ENCODE measurements at regions not wholly inside any gene's neighbourhood (a gene's known extent, or its start where the extent isn't known, plus 50 kb on each side); places are given as distances from the start of the nearest gene placed in this dataset.
"Not testable (repeated sequence)": the region's sequence is repeated elsewhere in the genome, so short reads cannot be mapped to it uniquely, and the experiment has no call there.

- H3K4me3 ChIP-seq (ENCODE audit: insufficient read depth, low read depth, low read length); H3K9me3 ChIP-seq (ENCODE audit: control insufficient read depth, low read length); H3K36me3 ChIP-seq (ENCODE audit: control insufficient read depth, insufficient read depth, low read length); H3K27ac ChIP-seq (ENCODE audit: insufficient read depth, low read depth, low read length, poor library complexity, severe bottlenecking); H3K4me1 ChIP-seq (ENCODE audit: control insufficient read depth, insufficient read depth, low read length): not testable (repeated sequence)
- 78 to 83% methylated on average over 3 of the region's 3 CpGs for WGBS, 2 experiments
- H3K27me3 ChIP-seq (ENCODE audit: control insufficient read depth, insufficient read depth, low read length, poor library complexity, severe bottlenecking), result peaks cover 29% of the 10 kb centered on the region
Observed at GRCh38 chr4:60487118-60487761, 712.9 kb upstream of the ADGRL3 start.

GRCh38 chr4:60500810-60501209 is 699.3 kb upstream of the ADGRL3 start:
- 83 to 91% methylated on average over 1 of the region's 1 CpG for WGBS, 2 experiments
- H3K27me3 ChIP-seq (ENCODE audit: control insufficient read depth, insufficient read depth, low read length, poor library complexity, severe bottlenecking), result no peaks in the 10 kb centered on the region
- H3K4me1 ChIP-seq (ENCODE audit: control insufficient read depth, insufficient read depth, low read length), result no peaks in the 10 kb centered on the region
- H3K27ac ChIP-seq (ENCODE audit: insufficient read depth, low read depth, low read length, poor library complexity, severe bottlenecking), result no peak overlapping the region
- no peak overlapping the region for H3K4me3 ChIP-seq (ENCODE audit: insufficient read depth, low read depth, low read length)
- H3K9me3 ChIP-seq (ENCODE audit: control insufficient read depth, low read length), result no peaks in the 10 kb centered on the region
- H3K36me3 ChIP-seq (ENCODE audit: control insufficient read depth, insufficient read depth, low read length), result no peaks in the 10 kb centered on the region

- Histone ChIP-seq H3K27me3 (ENCODE audit: control insufficient read depth, insufficient read depth, low read length, poor library complexity, severe bottlenecking) (no peaks in the 10 kb centered on the region), H3K4me1 (ENCODE audit: control insufficient read depth, insufficient read depth, low read length) (no peaks in the 10 kb centered on the region), H3K9me3 (ENCODE audit: control insufficient read depth, low read length) (no peaks in the 10 kb centered on the region), H3K27ac (ENCODE audit: insufficient read depth, low read depth, low read length, poor library complexity, severe bottlenecking) (no peak overlapping the region), H3K4me3 (ENCODE audit: insufficient read depth, low read depth, low read length) (no peak overlapping the region), H3K36me3 (ENCODE audit: control insufficient read depth, insufficient read depth, low read length) (no peaks in the 10 kb centered on the region)
Observed at GRCh38 chr4:60502733-60503132, 697.4 kb upstream of the ADGRL3 start.

GRCh38 chr4:60506061-60506460 is 694.1 kb upstream of the ADGRL3 start:
- H3K4me1 ChIP-seq (ENCODE audit: control insufficient read depth, insufficient read depth, low read length), result no peaks in the 10 kb centered on the region
- H3K4me3 ChIP-seq (ENCODE audit: insufficient read depth, low read depth, low read length), result no peak overlapping the region
- no peaks in the 10 kb centered on the region for H3K36me3 ChIP-seq (ENCODE audit: control insufficient read depth, insufficient read depth, low read length)
- no peaks in the 10 kb centered on the region for H3K9me3 ChIP-seq (ENCODE audit: control insufficient read depth, low read length)
- no peak overlapping the region for H3K27ac ChIP-seq (ENCODE audit: insufficient read depth, low read depth, low read length, poor library complexity, severe bottlenecking)
- 86 to 92% methylated on average over 1 of the region's 1 CpG for WGBS, 2 experiments
- H3K27me3 ChIP-seq (ENCODE audit: control insufficient read depth, insufficient read depth, low read length, poor library complexity, severe bottlenecking), result no peaks in the 10 kb centered on the region

- WGBS, 2 experiments, result 79 to 95% methylated on average over 3 of the region's 3 CpGs
- no peaks in the 10 kb centered on the region for H3K27me3 ChIP-seq (ENCODE audit: control insufficient read depth, insufficient read depth, low read length, poor library complexity, severe bottlenecking)
- H3K9me3 ChIP-seq (ENCODE audit: control insufficient read depth, low read length), result no peaks in the 10 kb centered on the region
- H3K4me3 ChIP-seq (ENCODE audit: insufficient read depth, low read depth, low read length), result no peak overlapping the region
- H3K36me3 ChIP-seq (ENCODE audit: control insufficient read depth, insufficient read depth, low read length), result no peaks in the 10 kb centered on the region
- H3K4me1 ChIP-seq (ENCODE audit: control insufficient read depth, insufficient read depth, low read length), result no peaks in the 10 kb centered on the region
- no peak overlapping the region for H3K27ac ChIP-seq (ENCODE audit: insufficient read depth, low read depth, low read length, poor library complexity, severe bottlenecking)
Observed at GRCh38 chr4:60522265-60522664, 677.9 kb upstream of the ADGRL3 start.

GRCh38 chr4:60531776-60532379 is 668.2 kb upstream of the ADGRL3 start:
- 86 to 94% methylated on average over 1 to 2 of the region's 4 CpGs for WGBS, 2 experiments
- no peak overlapping the region for H3K27ac ChIP-seq (ENCODE audit: insufficient read depth, low read depth, low read length, poor library complexity, severe bottlenecking)
- H3K36me3 ChIP-seq (ENCODE audit: control insufficient read depth, insufficient read depth, low read length), result no peaks in the 10 kb centered on the region
- no peaks in the 10 kb centered on the region for H3K27me3 ChIP-seq (ENCODE audit: control insufficient read depth, insufficient read depth, low read length, poor library complexity, severe bottlenecking)
- H3K9me3 ChIP-seq (ENCODE audit: control insufficient read depth, low read length), result no peaks in the 10 kb centered on the region
- no peak overlapping the region for H3K4me3 ChIP-seq (ENCODE audit: insufficient read depth, low read depth, low read length)
- H3K4me1 ChIP-seq (ENCODE audit: control insufficient read depth, insufficient read depth, low read length), result no peaks in the 10 kb centered on the region

- H3K4me1 ChIP-seq (ENCODE audit: control insufficient read depth, insufficient read depth, low read length), result no peaks in the 10 kb centered on the region
- H3K27me3 ChIP-seq (ENCODE audit: control insufficient read depth, insufficient read depth, low read length, poor library complexity, severe bottlenecking), result no peaks in the 10 kb centered on the region
- no peak overlapping the region for H3K4me3 ChIP-seq (ENCODE audit: insufficient read depth, low read depth, low read length)
- WGBS, 2 experiments, result 86 to 92% methylated on average over 2 of the region's 3 CpGs
- H3K9me3 ChIP-seq (ENCODE audit: control insufficient read depth, low read length), result no peaks in the 10 kb centered on the region
- no peak overlapping the region for H3K27ac ChIP-seq (ENCODE audit: insufficient read depth, low read depth, low read length, poor library complexity, severe bottlenecking)
- no peaks in the 10 kb centered on the region for H3K36me3 ChIP-seq (ENCODE audit: control insufficient read depth, insufficient read depth, low read length)
Observed at GRCh38 chr4:60544981-60545380, 655.1 kb upstream of the ADGRL3 start.

GRCh38 chr4:60562334-60562733 is 637.8 kb upstream of the ADGRL3 start:
- no peaks in the 10 kb centered on the region for H3K27me3 ChIP-seq (ENCODE audit: control insufficient read depth, insufficient read depth, low read length, poor library complexity, severe bottlenecking)
- H3K4me1 ChIP-seq (ENCODE audit: control insufficient read depth, insufficient read depth, low read length), result no peaks in the 10 kb centered on the region
- no peaks in the 10 kb centered on the region for H3K36me3 ChIP-seq (ENCODE audit: control insufficient read depth, insufficient read depth, low read length)
- H3K27ac ChIP-seq (ENCODE audit: insufficient read depth, low read depth, low read length, poor library complexity, severe bottlenecking), result no peak overlapping the region
- no peaks in the 10 kb centered on the region for H3K9me3 ChIP-seq (ENCODE audit: control insufficient read depth, low read length)
- no peak overlapping the region for H3K4me3 ChIP-seq (ENCODE audit: insufficient read depth, low read depth, low read length)
- 62% methylated on average over 1 of the region's 2 CpGs; no CpG with 5 or more reads in 1 of the 2 experiments for WGBS, 2 experiments

GRCh38 chr4:60565558-60565957 is 634.6 kb upstream of the ADGRL3 start:
- H3K4me3 ChIP-seq (ENCODE audit: insufficient read depth, low read depth, low read length), result no peak overlapping the region
- no peaks in the 10 kb centered on the region for H3K4me1 ChIP-seq (ENCODE audit: control insufficient read depth, insufficient read depth, low read length)
- no peaks in the 10 kb centered on the region for H3K27me3 ChIP-seq (ENCODE audit: control insufficient read depth, insufficient read depth, low read length, poor library complexity, severe bottlenecking)
- H3K36me3 ChIP-seq (ENCODE audit: control insufficient read depth, insufficient read depth, low read length), result no peaks in the 10 kb centered on the region
- H3K27ac ChIP-seq (ENCODE audit: insufficient read depth, low read depth, low read length, poor library complexity, severe bottlenecking), result no peak overlapping the region
- no peaks in the 10 kb centered on the region for H3K9me3 ChIP-seq (ENCODE audit: control insufficient read depth, low read length)
- WGBS, 2 experiments, result 95 to 97% methylated on average over 7 of the region's 7 CpGs

- Histone ChIP-seq H3K27ac (ENCODE audit: insufficient read depth, low read depth, low read length, poor library complexity, severe bottlenecking) (no peak overlapping the region), H3K36me3 (ENCODE audit: control insufficient read depth, insufficient read depth, low read length) (no peaks in the 10 kb centered on the region), H3K27me3 (ENCODE audit: control insufficient read depth, insufficient read depth, low read length, poor library complexity, severe bottlenecking) (no peaks in the 10 kb centered on the region), H3K9me3 (ENCODE audit: control insufficient read depth, low read length) (no peaks in the 10 kb centered on the region), H3K4me3 (ENCODE audit: insufficient read depth, low read depth, low read length) (no peak overlapping the region), H3K4me1 (ENCODE audit: control insufficient read depth, insufficient read depth, low read length) (no peaks in the 10 kb centered on the region)
Observed at GRCh38 chr4:60575336-60575735, 624.8 kb upstream of the ADGRL3 start.

All from ectodermal cell (in vitro differentiated cells).